ENCODE measurements at regions not wholly inside any gene's neighbourhood (a gene's known extent, or its start where the extent isn't known, plus 50 kb on each side); places are given as distances from the start of the nearest gene placed in this dataset.

- Histone ChIP-seq H3K9me3 (ENCODE audit: control insufficient read depth, insufficient read depth, low read depth, low read length) (no peaks in the 10 kb centered on the region), H3K4me3 (ENCODE audit: low read depth, low read length) (no peak overlapping the region), H3K36me3 (ENCODE audit: control insufficient read depth in 2 of 2, insufficient read depth in 1 of 2, low read length in 2 of 2) (no peaks in the 10 kb centered on the region), H3K4me1 (ENCODE audit: control insufficient read depth, insufficient read depth, low read length) (no peaks in the 10 kb centered on the region), H3K27ac (ENCODE audit: extremely low read depth, low read depth, low read length) (no peak overlapping the region)
- ChIA-PET CTCF (interaction anchor here (1.0 kb wide), 1 partner anchor 49 kb away, joined by 3 read pairs; no protein-coding TSS in a partner anchor), POLR2A (no interaction called here)
- no peak for TF ChIP-seq ZNF174 (tag by site-specific recombination; IDR thresholded peaks at IDR 0.05)
- no peak for TF ChIP-seq ZNF549 (tag by site-specific recombination; IDR thresholded peaks at IDR 0.05)
- no peak for TF ChIP-seq RBAK (tag by site-specific recombination; IDR thresholded peaks at IDR 0.05)
- TF ChIP-seq ZBTB44 (tag by site-specific recombination; IDR thresholded peaks at IDR 0.05): no peak
- TF ChIP-seq KLF8 (tag by site-specific recombination; IDR thresholded peaks at IDR 0.05): no peak
- no peak for TF ChIP-seq ZNF624 (tag by site-specific recombination; IDR thresholded peaks at IDR 0.05)
- no peak for TF ChIP-seq ZNF792 (tag by site-specific recombination; IDR thresholded peaks at IDR 0.05)
- TF ChIP-seq ZNF529 (tag by site-specific recombination; IDR thresholded peaks at IDR 0.05; ENCODE audit: insufficient replicate concordance): no peak
- no peak for TF ChIP-seq KLF9 (tag by site-specific recombination; IDR thresholded peaks at IDR 0.05; ENCODE audit: low read depth)
- no peak for TF ChIP-seq PRDM1 (tag by site-specific recombination; IDR thresholded peaks at IDR 0.05)
These were observed 116.9 kb upstream of the GDF10 start for GRCh38 chr10:47182934-47183703.

- ChIA-PET POLR2A (no interaction called here), CTCF (no interaction called here)
- H3K9me3 ChIP-seq (ENCODE audit: control insufficient read depth, insufficient read depth, low read depth, low read length): no peaks in the 10 kb centered on the region
- no peak overlapping the region for H3K27ac ChIP-seq (ENCODE audit: extremely low read depth, low read depth, low read length)
- TF ChIP-seq IKZF3 (tag by site-specific recombination; IDR thresholded peaks at IDR 0.05): no peak
- TF ChIP-seq MYNN (tag by site-specific recombination; IDR thresholded peaks at IDR 0.05; ENCODE audit: borderline replicate concordance): no peak
- no peak for TF ChIP-seq ZNF10 (tag by site-specific recombination; IDR thresholded peaks at IDR 0.05)
- TF ChIP-seq SP3 (tag by site-specific recombination; IDR thresholded peaks at IDR 0.05): no peak
- no peak for TF ChIP-seq ZNF768 (tag by site-specific recombination; IDR thresholded peaks at IDR 0.05)
- TF ChIP-seq ZNF114 (tag by site-specific recombination; IDR thresholded peaks at IDR 0.05): no peak
- no peaks in the 10 kb centered on the region for H3K36me3 ChIP-seq (ENCODE audit: control insufficient read depth in 2 of 2, insufficient read depth in 1 of 2, low read length in 2 of 2)
- H3K4me3 ChIP-seq (ENCODE audit: low read depth, low read length): no peak overlapping the region
- no peaks in the 10 kb centered on the region for H3K4me1 ChIP-seq (ENCODE audit: control insufficient read depth, insufficient read depth, low read length)
These were observed 116.3 kb upstream of the GDF10 start for GRCh38 chr10:47183704-47184041.

DNA sequence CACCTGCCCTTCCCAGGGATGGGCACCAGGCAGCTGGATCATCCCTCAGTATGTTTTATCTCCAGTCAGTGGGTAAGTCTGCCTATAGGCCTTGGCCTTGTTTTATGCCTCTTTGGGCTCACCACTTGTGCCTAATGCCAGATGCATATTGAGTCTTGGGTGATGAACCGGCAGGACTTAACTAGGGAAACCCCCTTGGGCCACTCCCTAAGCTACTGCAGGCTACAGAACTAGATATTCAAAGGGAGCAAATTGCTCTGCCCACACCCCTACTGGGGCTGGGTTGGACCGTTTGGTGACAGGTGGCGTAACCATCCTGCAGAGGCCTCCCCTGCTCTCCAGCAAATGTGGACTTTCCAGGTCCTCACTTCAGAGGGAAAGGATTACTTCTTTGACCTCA is 115.7 kb upstream of the GDF10 start:
- Histone ChIP-seq H3K4me1 (ENCODE audit: control insufficient read depth, insufficient read depth, low read length) (no peaks in the 10 kb centered on the region), H3K4me3 (ENCODE audit: low read depth, low read length) (no peak overlapping the region), H3K27ac (ENCODE audit: extremely low read depth, low read depth, low read length) (no peak overlapping the region), H3K36me3 (ENCODE audit: control insufficient read depth in 2 of 2, insufficient read depth in 1 of 2, low read length in 2 of 2) (no peaks in the 10 kb centered on the region), H3K9me3 (ENCODE audit: control insufficient read depth, insufficient read depth, low read depth, low read length) (no peaks in the 10 kb centered on the region)
- CTCF ChIA-PET: no interaction called here
- TF ChIP-seq TSHZ1 (tag by site-specific recombination; IDR thresholded peaks at IDR 0.05; ENCODE audit: borderline replicate concordance): no peak
- TF ChIP-seq, protein P1, sequence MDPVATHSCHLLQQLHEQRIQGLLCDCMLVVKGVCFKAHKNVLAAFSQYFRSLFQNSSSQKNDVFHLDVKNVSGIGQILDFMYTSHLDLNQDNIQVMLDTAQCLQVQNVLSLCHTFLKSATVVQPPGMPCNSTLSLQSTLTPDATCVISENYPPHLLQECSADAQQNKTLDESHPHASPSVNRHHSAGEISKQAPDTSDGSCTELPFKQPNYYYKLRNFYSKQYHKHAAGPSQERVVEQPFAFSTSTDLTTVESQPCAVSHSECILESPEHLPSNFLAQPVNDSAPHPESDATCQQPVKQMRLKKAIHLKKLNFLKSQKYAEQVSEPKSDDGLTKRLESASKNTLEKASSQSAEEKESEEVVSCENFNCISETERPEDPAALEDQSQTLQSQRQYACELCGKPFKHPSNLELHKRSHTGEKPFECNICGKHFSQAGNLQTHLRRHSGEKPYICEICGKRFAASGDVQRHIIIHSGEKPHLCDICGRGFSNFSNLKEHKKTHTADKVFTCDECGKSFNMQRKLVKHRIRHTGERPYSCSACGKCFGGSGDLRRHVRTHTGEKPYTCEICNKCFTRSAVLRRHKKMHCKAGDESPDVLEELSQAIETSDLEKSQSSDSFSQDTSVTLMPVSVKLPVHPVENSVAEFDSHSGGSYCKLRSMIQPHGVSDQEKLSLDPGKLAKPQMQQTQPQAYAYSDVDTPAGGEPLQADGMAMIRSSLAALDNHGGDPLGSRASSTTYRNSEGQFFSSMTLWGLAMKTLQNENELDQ (tag by site-specific recombination; IDR thresholded peaks at IDR 0.05; ENCODE audit: low read depth): no peak
- no peak for TF ChIP-seq ZNF155 (tag by site-specific recombination; IDR thresholded peaks at IDR 0.05)
- no peak for TF ChIP-seq TCF7L2 (IDR thresholded peaks at IDR 0.05; ENCODE audit: borderline replicate concordance, low read depth, low read length)
- no peak for TF ChIP-seq ZNF621 (tag by site-specific recombination; IDR thresholded peaks at IDR 0.05)
- no peak for TF ChIP-seq KLF16 (tag by site-specific recombination; IDR thresholded peaks at IDR 0.05)
- TF ChIP-seq ZBTB7A (tag by site-specific recombination; IDR thresholded peaks at IDR 0.05; ENCODE audit: low read depth): no peak
- TF ChIP-seq ZBTB1 (tag by site-specific recombination; IDR thresholded peaks at IDR 0.05): no peak
- POLR2A ChIA-PET: no interaction called here

Data from HEK293 (cell line).